Suprapubic skin (tissue), 4 donors: ENCODE measurements at regions not wholly inside any gene's neighbourhood (a gene's known extent, or its start where the extent isn't known, plus 50 kb on each side); places are given as distances from the start of the nearest gene placed in this dataset.

Source experiments
- DNase-seq, 2 donors: peaks; one replicate each; pipeline ENCODE4 v3.0.0-alpha.2; 2019; ENCODE audit warnings: low spot score in 2 of 2
- H3K27ac ChIP-seq: fragments of 200-600 bp; sonication (generic); one replicate; pipeline ENCODE4 v1.5.1; 2019
- H3K27me3 ChIP-seq: fragments of 200-600 bp; sonication (generic); one replicate; pipeline ENCODE4 v1.5.1; 2019
- H3K36me3 ChIP-seq: fragments of 200-600 bp; sonication (generic); one replicate; pipeline ENCODE4 v1.5.1; 2019
- H3K4me1 ChIP-seq: fragments of 200-600 bp; sonication (generic); one replicate; pipeline ENCODE4 v1.5.1; 2019
- H3K4me3 ChIP-seq: fragments of 200-600 bp; sonication (generic); one replicate; pipeline ENCODE4 v1.5.1; 2019; ENCODE audit warnings: mild to moderate bottlenecking
- H3K9me3 ChIP-seq: fragments of 200-600 bp; sonication (generic); one replicate; pipeline ENCODE4 v1.5.1; 2019
- EP300 ChIP-seq: sonication (generic); formaldehyde crosslinking; IDR thresholded peaks from one replicate; pipeline ENCODE4 v1.6.1; 2017; ENCODE audit warnings: antibody characterized with exemption
- POLR2A ChIP-seq, 2 donors: fragments of 450-650 bp; IDR thresholded peaks; one replicate each; pipeline ENCODE4 v1.6.1; 2017; ENCODE audit warnings: antibody characterized with exemption in 2 of 2, mild to moderate bottlenecking in 2 of 2, moderate library complexity in 2 of 2
- POLR2AphosphoS5 ChIP-seq, 3 donors: sonication (generic); formaldehyde crosslinking; IDR thresholded peaks; one replicate each; pipeline ENCODE4 v1.6.1; 2017; ENCODE audit warnings: antibody characterized with exemption in 3 of 3
- WGBS: methylation state at CpG from one replicate; pipeline ENCODE4 v1.1.5; 2018; 5-methylcytosine and 5-hydroxymethylcytosine counted together
- TF ChIP-seq, protein P1 (sequence below), 2 donors: fragments of 200-600 bp in 1 of 2; fragments of 450-650 bp in 1 of 2; sonication (generic) in 1 of 2; IDR thresholded peaks; one replicate each; pipeline ENCODE4 v1.5.1; 2016 to 2019; ENCODE audit warnings: antibody characterized with exemption in 2 of 2, mild to moderate bottlenecking in 1 of 2, moderate library complexity in 1 of 2

DNA sequence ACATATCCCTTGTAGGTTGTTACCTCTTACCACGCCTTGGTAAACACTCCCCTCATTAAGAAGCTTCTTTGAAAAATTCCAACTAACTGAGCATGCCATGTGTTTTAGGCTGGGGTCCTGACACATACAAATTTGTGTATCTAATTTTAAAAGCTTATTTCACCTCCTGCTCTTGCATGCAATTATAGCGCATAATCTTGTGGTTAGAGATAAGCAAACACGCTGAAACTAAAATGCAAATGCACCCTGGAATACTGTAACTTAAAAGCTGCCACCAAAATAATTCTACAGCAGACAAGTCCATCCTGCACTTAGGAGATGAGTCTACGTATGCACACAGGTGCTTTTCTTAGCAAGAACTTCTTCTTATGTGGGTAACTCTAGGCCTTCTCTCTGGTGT is 990.2 kb downstream of the TSN start:
- no peak for DNase-seq
- Histone ChIP-seq H3K27ac (no peak overlapping the region), H3K36me3 (no peaks in the 10 kb centered on the region), H3K9me3 (no peaks in the 10 kb centered on the region), H3K4me1 (no peaks in the 10 kb centered on the region), H3K4me3 (no peak overlapping the region), H3K27me3 (no peaks in the 10 kb centered on the region)
- WGBS, result 93% methylated on average over 4 of the region's 4 CpGs
- TF ChIP-seq POLR2A (IDR thresholded peaks at IDR 0.05), result no peak
- no peak for TF ChIP-seq POLR2AphosphoS5 (IDR thresholded peaks at IDR 0.05)
- TF ChIP-seq, protein P1, sequence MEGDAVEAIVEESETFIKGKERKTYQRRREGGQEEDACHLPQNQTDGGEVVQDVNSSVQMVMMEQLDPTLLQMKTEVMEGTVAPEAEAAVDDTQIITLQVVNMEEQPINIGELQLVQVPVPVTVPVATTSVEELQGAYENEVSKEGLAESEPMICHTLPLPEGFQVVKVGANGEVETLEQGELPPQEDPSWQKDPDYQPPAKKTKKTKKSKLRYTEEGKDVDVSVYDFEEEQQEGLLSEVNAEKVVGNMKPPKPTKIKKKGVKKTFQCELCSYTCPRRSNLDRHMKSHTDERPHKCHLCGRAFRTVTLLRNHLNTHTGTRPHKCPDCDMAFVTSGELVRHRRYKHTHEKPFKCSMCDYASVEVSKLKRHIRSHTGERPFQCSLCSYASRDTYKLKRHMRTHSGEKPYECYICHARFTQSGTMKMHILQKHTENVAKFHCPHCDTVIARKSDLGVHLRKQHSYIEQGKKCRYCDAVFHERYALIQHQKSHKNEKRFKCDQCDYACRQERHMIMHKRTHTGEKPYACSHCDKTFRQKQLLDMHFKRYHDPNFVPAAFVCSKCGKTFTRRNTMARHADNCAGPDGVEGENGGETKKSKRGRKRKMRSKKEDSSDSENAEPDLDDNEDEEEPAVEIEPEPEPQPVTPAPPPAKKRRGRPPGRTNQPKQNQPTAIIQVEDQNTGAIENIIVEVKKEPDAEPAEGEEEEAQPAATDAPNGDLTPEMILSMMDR (IDR thresholded peaks at IDR 0.05), result no peak
- no peak for TF ChIP-seq EP300

DNA sequence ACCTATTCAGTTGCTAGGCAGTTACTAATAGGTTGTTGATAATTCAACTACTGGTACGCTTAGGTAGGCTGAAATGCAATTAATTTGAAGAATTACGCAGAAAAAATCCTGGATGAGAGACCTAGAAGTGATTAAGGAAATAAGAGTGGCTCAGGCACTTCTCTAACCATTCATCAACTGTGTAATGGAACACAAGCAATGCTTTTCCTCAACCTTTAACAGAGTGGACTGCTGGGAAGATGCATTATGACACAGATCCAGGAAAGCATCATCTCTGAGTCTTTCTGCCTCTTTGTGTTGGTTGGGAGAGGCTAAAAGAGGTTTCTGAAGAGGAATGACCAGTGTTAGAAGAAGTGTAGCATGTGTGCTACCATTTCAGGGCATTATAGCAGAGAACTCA is 992.2 kb downstream of the TSN start:
- no peak overlapping the region for H3K4me3 ChIP-seq

DNA sequence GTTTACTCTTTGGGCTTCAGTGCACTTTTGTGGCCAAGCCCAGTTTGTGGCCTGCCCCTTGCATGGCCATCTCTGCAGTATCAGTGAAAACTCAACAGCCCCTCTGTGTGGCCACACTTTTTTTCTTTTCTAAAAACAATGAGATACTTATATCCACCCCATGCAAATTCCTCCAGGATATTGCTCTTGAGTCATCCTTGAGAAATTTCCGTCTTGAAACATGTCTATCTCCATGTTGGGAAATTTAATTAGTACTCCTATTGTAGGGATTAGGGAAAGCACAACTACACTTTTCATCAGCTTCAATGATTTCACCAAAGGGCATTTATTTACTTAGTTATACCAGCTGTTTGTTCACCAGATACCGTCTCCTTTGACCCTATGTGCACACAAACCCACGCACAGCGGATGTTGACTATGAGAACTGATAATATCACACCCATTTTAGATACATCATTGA is 993.1 kb downstream of the TSN start:
- TF ChIP-seq POLR2A (IDR thresholded peaks at IDR 0.05), result no peak
- TF ChIP-seq EP300, result no peak
- TF ChIP-seq POLR2AphosphoS5 (IDR thresholded peaks at IDR 0.05), result no peak
- TF ChIP-seq, protein P1 (IDR thresholded peaks at IDR 0.05), result no peak
- Histone ChIP-seq H3K27ac (no peak overlapping the region), H3K4me3 (no peak overlapping the region), H3K27me3 (no peaks in the 10 kb centered on the region), H3K36me3 (no peaks in the 10 kb centered on the region), H3K4me1 (no peaks in the 10 kb centered on the region), H3K9me3 (no peaks in the 10 kb centered on the region)
- DNase-seq, result no peak
- WGBS, result 58% methylated on average over 4 of the region's 4 CpGs

More for the DNA sequence above, 992.2 kb downstream of the TSN start:
- H3K4me1 ChIP-seq, result no peaks in the 10 kb centered on the region
- H3K36me3 ChIP-seq, result no peaks in the 10 kb centered on the region
- DNase-seq, result no peak
- no peak overlapping the region for H3K27ac ChIP-seq
- no peak for TF ChIP-seq POLR2AphosphoS5 (IDR thresholded peaks at IDR 0.05)
- TF ChIP-seq, protein P1 (IDR thresholded peaks at IDR 0.05), result no peak
- TF ChIP-seq EP300, result no peak
- TF ChIP-seq POLR2A (IDR thresholded peaks at IDR 0.05), result no peak
- 97% methylated on average over 2 of the region's 2 CpGs for WGBS
- H3K9me3 ChIP-seq, result no peaks in the 10 kb centered on the region
- no peaks in the 10 kb centered on the region for H3K27me3 ChIP-seq

DNA sequence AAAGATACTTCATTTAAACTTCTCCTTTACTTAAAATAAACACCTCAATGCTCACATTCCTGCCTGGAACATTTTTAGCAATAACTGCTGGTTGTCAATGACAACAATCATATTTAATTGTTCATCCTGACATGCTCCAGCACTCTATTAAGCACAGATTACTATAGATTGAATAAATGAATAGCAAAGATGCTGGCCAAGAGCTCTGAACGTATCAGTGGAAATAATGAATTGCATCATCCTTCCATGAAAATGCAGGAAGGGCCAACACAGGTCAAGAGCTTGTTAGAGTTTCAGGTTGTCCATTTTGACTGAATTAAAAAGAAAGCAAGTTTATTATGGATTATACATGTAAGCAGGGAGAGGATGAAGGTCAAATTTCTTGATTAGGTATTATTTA is 994.0 kb downstream of the TSN start:
- TF ChIP-seq POLR2AphosphoS5 (IDR thresholded peaks at IDR 0.05), result no peak
- TF ChIP-seq, protein P1 (IDR thresholded peaks at IDR 0.05), result no peak
- TF ChIP-seq POLR2A (IDR thresholded peaks at IDR 0.05), result no peak
- TF ChIP-seq EP300, result no peak
- no peaks in the 10 kb centered on the region for H3K27me3 ChIP-seq
- WGBS, result 23% methylated on average over 1 of the region's 1 CpG

DNA sequence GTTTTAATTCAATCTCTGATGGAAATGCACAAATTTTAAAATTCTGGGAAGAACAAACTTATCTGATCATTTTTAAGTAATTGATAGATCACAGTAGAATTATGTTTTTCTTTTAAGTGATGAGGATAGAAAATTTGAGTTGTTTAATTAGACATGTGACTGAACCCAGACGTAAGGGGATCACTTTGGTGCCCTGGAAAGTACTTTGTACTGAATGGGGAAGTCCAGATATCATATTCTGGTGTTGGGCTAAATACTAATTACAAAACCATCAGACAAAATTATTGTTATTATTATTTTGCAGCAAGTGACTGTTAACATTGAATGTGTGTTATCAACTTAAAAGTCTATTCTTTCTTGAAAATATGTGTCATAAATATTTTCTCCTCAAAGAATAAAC is 994.6 kb downstream of the TSN start:
- H3K9me3 ChIP-seq, result no peaks in the 10 kb centered on the region
- no peaks in the 10 kb centered on the region for H3K27me3 ChIP-seq
- H3K4me1 ChIP-seq, result no peaks in the 10 kb centered on the region
- no peaks in the 10 kb centered on the region for H3K36me3 ChIP-seq
- 70% methylated on average over 1 of the region's 1 CpG for WGBS
- DNase-seq, result no peak
- no peak overlapping the region for H3K27ac ChIP-seq
- TF ChIP-seq POLR2AphosphoS5 (IDR thresholded peaks at IDR 0.05) (no peak), EP300 (no peak), POLR2A (IDR thresholded peaks at IDR 0.05) (no peak)
- TF ChIP-seq, protein P1 (IDR thresholded peaks at IDR 0.05), result no peak
- H3K4me3 ChIP-seq, result no peak overlapping the region

More for the DNA sequence above, 994.0 kb downstream of the TSN start:
- Histone ChIP-seq H3K9me3 (no peaks in the 10 kb centered on the region), H3K4me1 (no peaks in the 10 kb centered on the region), H3K4me3 (no peak overlapping the region), H3K27ac (no peak overlapping the region), H3K36me3 (no peaks in the 10 kb centered on the region)
- DNase-seq, result no peak
